Vagina (tissue), 2 donors: ENCODE measurements at regions not wholly inside any gene's neighbourhood (a gene's known extent, or its start where the extent isn't known, plus 50 kb on each side); places are given as distances from the start of the nearest gene placed in this dataset.

ENCODE experiments used
- POLR2AphosphoS5 ChIP-seq, 2 donors: sonication (generic); formaldehyde crosslinking; IDR thresholded peaks; one replicate each; pipeline ENCODE4 v1.9.0; 2017; ENCODE audit warnings: antibody characterized with exemption in 2 of 2, mild to moderate bottlenecking in 2 of 2, low read depth in 1 of 2; ENCODE audit not compliant: insufficient read depth in 1 of 2
- TF ChIP-seq, protein P1 (sequence below), 3 experiments: fragments of 450-650 bp in 2 of 3; fragments of 200-600 bp in 1 of 3; sonication (generic) in 1 of 3; IDR thresholded peaks; one replicate each; pipeline ENCODE4 v1.5.1; 2017 to 2019; ENCODE audit warnings: antibody characterized with exemption in 3 of 3, mild to moderate bottlenecking in 2 of 3, moderate library complexity in 2 of 3

DNA sequence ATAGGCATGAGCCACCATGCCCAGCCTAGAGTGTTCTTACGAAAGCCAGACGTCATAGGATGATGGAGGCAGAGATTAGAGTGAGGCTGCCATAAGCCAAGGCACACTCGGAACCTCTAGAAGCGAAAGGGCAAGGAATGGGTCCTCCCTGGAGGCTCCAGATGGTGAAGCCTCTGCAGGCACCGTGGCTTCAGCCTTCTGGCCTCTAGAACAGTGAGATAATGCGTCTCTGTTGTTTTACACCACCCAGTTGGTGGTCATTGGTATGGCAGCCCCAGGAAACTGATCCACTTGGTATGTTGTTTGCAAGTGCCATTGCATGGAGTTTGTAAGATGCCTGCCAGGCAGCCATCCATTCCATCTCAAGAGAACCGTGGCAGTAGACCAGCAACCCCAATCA, 791.0 kb downstream of the TBC1D22A start:
- TF ChIP-seq POLR2AphosphoS5 (IDR thresholded peaks at IDR 0.05; ENCODE audit: insufficient read depth in 1 of 2, low read depth in 1 of 2) = no peak
- TF ChIP-seq, protein P1, sequence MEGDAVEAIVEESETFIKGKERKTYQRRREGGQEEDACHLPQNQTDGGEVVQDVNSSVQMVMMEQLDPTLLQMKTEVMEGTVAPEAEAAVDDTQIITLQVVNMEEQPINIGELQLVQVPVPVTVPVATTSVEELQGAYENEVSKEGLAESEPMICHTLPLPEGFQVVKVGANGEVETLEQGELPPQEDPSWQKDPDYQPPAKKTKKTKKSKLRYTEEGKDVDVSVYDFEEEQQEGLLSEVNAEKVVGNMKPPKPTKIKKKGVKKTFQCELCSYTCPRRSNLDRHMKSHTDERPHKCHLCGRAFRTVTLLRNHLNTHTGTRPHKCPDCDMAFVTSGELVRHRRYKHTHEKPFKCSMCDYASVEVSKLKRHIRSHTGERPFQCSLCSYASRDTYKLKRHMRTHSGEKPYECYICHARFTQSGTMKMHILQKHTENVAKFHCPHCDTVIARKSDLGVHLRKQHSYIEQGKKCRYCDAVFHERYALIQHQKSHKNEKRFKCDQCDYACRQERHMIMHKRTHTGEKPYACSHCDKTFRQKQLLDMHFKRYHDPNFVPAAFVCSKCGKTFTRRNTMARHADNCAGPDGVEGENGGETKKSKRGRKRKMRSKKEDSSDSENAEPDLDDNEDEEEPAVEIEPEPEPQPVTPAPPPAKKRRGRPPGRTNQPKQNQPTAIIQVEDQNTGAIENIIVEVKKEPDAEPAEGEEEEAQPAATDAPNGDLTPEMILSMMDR (IDR thresholded peaks at IDR 0.05) = no peak
